ENCODE measurements at regions not wholly inside any gene's neighbourhood (a gene's known extent, or its start where the extent isn't known, plus 50 kb on each side); places are given as distances from the start of the nearest gene placed in this dataset.

GRCh38 chr3:20488151-20488550 is 302.1 kb upstream of the SGO1 start:
- no peak for TF ChIP-seq RAD21 (conservative IDR thresholded peaks at IDR 0.05)
- TF ChIP-seq, protein P1, sequence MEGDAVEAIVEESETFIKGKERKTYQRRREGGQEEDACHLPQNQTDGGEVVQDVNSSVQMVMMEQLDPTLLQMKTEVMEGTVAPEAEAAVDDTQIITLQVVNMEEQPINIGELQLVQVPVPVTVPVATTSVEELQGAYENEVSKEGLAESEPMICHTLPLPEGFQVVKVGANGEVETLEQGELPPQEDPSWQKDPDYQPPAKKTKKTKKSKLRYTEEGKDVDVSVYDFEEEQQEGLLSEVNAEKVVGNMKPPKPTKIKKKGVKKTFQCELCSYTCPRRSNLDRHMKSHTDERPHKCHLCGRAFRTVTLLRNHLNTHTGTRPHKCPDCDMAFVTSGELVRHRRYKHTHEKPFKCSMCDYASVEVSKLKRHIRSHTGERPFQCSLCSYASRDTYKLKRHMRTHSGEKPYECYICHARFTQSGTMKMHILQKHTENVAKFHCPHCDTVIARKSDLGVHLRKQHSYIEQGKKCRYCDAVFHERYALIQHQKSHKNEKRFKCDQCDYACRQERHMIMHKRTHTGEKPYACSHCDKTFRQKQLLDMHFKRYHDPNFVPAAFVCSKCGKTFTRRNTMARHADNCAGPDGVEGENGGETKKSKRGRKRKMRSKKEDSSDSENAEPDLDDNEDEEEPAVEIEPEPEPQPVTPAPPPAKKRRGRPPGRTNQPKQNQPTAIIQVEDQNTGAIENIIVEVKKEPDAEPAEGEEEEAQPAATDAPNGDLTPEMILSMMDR (IDR thresholded peaks at IDR 0.05; ENCODE audit: poor library complexity, severe bottlenecking): no peak
- TF ChIP-seq POLR2AphosphoS5 (IDR thresholded peaks at IDR 0.05): no peak
- TF ChIP-seq EZH2 (IDR thresholded peaks at IDR 0.05; ENCODE audit: borderline replicate concordance, insufficient read depth, low read length, poor library complexity, severe bottlenecking): no peak
- TF ChIP-seq REST (IDR thresholded peaks at IDR 0.05; ENCODE audit: borderline replicate concordance): no peak
- TF ChIP-seq TAF1 (IDR thresholded peaks at IDR 0.05; ENCODE audit: low read depth): no peak
- TF ChIP-seq EP300 (conservative IDR thresholded peaks at IDR 0.05; ENCODE audit: poor library complexity, severe bottlenecking): no peak
- no peak for TF ChIP-seq SMC3 (conservative IDR thresholded peaks at IDR 0.05; ENCODE audit: poor library complexity)
- TF ChIP-seq MXI1 (conservative IDR thresholded peaks at IDR 0.05; ENCODE audit: poor library complexity, severe bottlenecking): no peak

All from neural cell (in vitro differentiated cells).